MCF 10A (cell line): ENCODE measurements at regions not wholly inside any gene's neighbourhood (a gene's known extent, or its start where the extent isn't known, plus 50 kb on each side); places are given as distances from the start of the nearest gene placed in this dataset.
"Not testable (repeated sequence)": the region's sequence is repeated elsewhere in the genome, so short reads cannot be mapped to it uniquely, and the experiment has no call there.

ENCODE experiments used
- BruUV-seq: library from RNA; stranded (reverse); fragments of 400-500 nt; replicated peaks from 2 replicates; lab custom pipeline; 2021; lab: Mats Ljungman, UMichigan
- CTCF ChIA-PET: fragments of 300-600 bp; sonication (Branson Sonifier 250); formaldehyde crosslinking; extraction: SDS; loops from one replicate; lab custom pipeline; 2021; ENCODE audit warnings: antibody characterized with exemption, inconsistent platforms; lab: Yijun Ruan, JAX
- POLR2A ChIA-PET: fragments of 300-600, 350-650 bp; sonication (Branson Sonifier 250); formaldehyde crosslinking; extraction: SDS; loops from one replicate; lab custom pipeline; 2020; ENCODE audit warnings: antibody characterized with exemption, inconsistent platforms; lab: Yijun Ruan, JAX
- DNase-seq: peaks from one replicate; pipeline ENCODE4 v3.0.0-alpha.2; 2018; ENCODE audit not compliant: unreplicated experiment
- H3K27ac Mint-ChIP-seq: one replicate; pipeline ENCODE4 v1.8.0; 2022; ENCODE audit warnings: mild to moderate bottlenecking, low read depth, mixed read lengths; ENCODE audit not compliant: unreplicated experiment
- H3K27me3 Mint-ChIP-seq: one replicate; pipeline ENCODE4 v1.8.0; 2022; ENCODE audit warnings: mixed read lengths; ENCODE audit not compliant: insufficient read depth, unreplicated experiment
- H3K36me3 Mint-ChIP-seq: one replicate; pipeline ENCODE4 v1.8.0; 2022; ENCODE audit warnings: mild to moderate bottlenecking, moderate library complexity, mixed read lengths; ENCODE audit not compliant: insufficient read depth, unreplicated experiment
- H3K4me1 Mint-ChIP-seq: one replicate; pipeline ENCODE4 v1.8.0; 2022; ENCODE audit warnings: mixed read lengths; ENCODE audit not compliant: insufficient read depth, unreplicated experiment
- H3K4me3 Mint-ChIP-seq: one replicate; pipeline ENCODE4 v1.8.0; 2022; ENCODE audit warnings: mild to moderate bottlenecking, moderate library complexity, mixed read lengths; ENCODE audit not compliant: unreplicated experiment
- H3K9me3 Mint-ChIP-seq: one replicate; pipeline ENCODE4 v1.8.0; 2022; ENCODE audit warnings: mixed read lengths; ENCODE audit not compliant: unreplicated experiment
- CTCF ChIP-seq: fragments of 200-600 bp; IDR thresholded peaks from one replicate; pipeline ENCODE4 v1.8.0; 2022; ENCODE audit warnings: antibody characterized with exemption, mild to moderate bottlenecking; ENCODE audit not compliant: unreplicated experiment
- intact Hi-C: fragments of 100-400 bp; cut with micrococcal nuclease; formaldehyde crosslinking; loops from 2 replicates; pipeline ENCODE4 v1.14.1; 2022

GRCh38 chr3:63727233-63727632 is 74.8 kb downstream of the SNTN start:
- no peak for DNase-seq
- Mint-ChIP-seq H3K9me3 (no peaks in the 10 kb centered on the region), H3K27ac (no peak overlapping the region), H3K27me3 (no peaks in the 10 kb centered on the region), H3K4me1 (peaks cover 16% of the 10 kb centered on the region), H3K4me3 (no peak overlapping the region), H3K36me3 (no peaks in the 10 kb centered on the region)
- intact Hi-C loops = no loop called here
- BruUV-seq = no TSS peak
- ChIA-PET POLR2A (no interaction called here), CTCF (interaction anchor here (0.7 kb wide), 1 partner anchor 103 kb away, joined by 4 read pairs; no protein-coding TSS in a partner anchor)
- TF ChIP-seq CTCF = no peak

- BruUV-seq = no TSS peak
- H3K36me3 Mint-ChIP-seq = no peaks in the 10 kb centered on the region
Observed at GRCh38 chr3:63731866-63732265, 79.4 kb downstream of the SNTN start.

GRCh38 chr3:63733278-63733677 is 80.8 kb downstream of the SNTN start:
- H3K9me3 Mint-ChIP-seq, intact Hi-C loops, H3K27ac Mint-ChIP-seq, BruUV-seq, CTCF ChIA-PET, POLR2A ChIA-PET, H3K4me1 Mint-ChIP-seq, DNase-seq, H3K4me3 Mint-ChIP-seq, H3K36me3 Mint-ChIP-seq, H3K27me3 Mint-ChIP-seq: not testable (repeated sequence)

More at GRCh38 chr3:63731866-63732265, 79.4 kb downstream of the SNTN start:
- Mint-ChIP-seq H3K9me3 (no peaks in the 10 kb centered on the region), H3K4me3 (no peak overlapping the region), H3K4me1 (no peaks in the 10 kb centered on the region), H3K27me3 (no peaks in the 10 kb centered on the region), H3K27ac (no peak overlapping the region)
- no peak for DNase-seq
- ChIA-PET CTCF (no interaction called here), POLR2A (no interaction called here)
- intact Hi-C loops = no loop called here
- no peak for TF ChIP-seq CTCF

- BruUV-seq, H3K36me3 Mint-ChIP-seq, intact Hi-C loops, H3K27me3 Mint-ChIP-seq, POLR2A ChIA-PET, DNase-seq, H3K27ac Mint-ChIP-seq, CTCF ChIA-PET, H3K9me3 Mint-ChIP-seq, H3K4me1 Mint-ChIP-seq, H3K4me3 Mint-ChIP-seq: not testable (repeated sequence)
Observed at GRCh38 chr3:63734632-63735031, 82.2 kb downstream of the SNTN start.

- H3K36me3 Mint-ChIP-seq, H3K4me3 Mint-ChIP-seq, H3K9me3 Mint-ChIP-seq, H3K27ac Mint-ChIP-seq, POLR2A ChIA-PET, intact Hi-C loops, CTCF ChIA-PET, H3K4me1 Mint-ChIP-seq, DNase-seq, BruUV-seq: not testable (repeated sequence)
- peaks cover 16% of the 10 kb centered on the region for H3K27me3 Mint-ChIP-seq
Observed at GRCh38 chr3:63736757-63737156, 82.3 kb upstream of the C3orf49 start.

- DNase-seq, H3K36me3 Mint-ChIP-seq, CTCF ChIA-PET, H3K4me3 Mint-ChIP-seq, H3K9me3 Mint-ChIP-seq, intact Hi-C loops, BruUV-seq, H3K27ac Mint-ChIP-seq, H3K4me1 Mint-ChIP-seq, POLR2A ChIA-PET: not testable (repeated sequence)
- H3K27me3 Mint-ChIP-seq = peaks cover 19% of the 10 kb centered on the region
Observed at GRCh38 chr3:63738577-63738976, 80.5 kb upstream of the C3orf49 start.
